ENCODE measurements at regions not wholly inside any gene's neighbourhood (a gene's known extent, or its start where the extent isn't known, plus 50 kb on each side); places are given as distances from the start of the nearest gene placed in this dataset.

DNA sequence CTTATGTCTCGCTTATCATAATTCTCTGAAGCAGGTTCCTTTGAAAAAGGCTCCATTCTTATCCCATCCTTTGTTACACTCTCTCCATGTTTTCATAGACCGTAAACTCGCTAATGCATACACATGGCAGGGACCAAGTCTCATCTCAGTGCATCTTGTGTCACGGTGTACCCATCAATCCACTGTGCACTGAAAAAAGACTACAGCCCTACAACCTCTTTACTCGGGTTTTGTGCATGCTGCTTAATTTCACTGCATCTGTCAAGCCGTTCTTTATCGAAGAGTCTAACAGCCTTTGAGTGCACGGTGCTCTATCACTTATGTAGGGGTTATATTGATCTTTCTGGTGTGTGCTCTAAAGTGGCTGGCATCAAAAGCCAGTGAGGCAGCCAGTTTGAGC is 302.9 kb upstream of the ERBB4 start:
- no peak for DNase-seq (ENCODE audit: low read depth)
- TF ChIP-seq, protein P1, sequence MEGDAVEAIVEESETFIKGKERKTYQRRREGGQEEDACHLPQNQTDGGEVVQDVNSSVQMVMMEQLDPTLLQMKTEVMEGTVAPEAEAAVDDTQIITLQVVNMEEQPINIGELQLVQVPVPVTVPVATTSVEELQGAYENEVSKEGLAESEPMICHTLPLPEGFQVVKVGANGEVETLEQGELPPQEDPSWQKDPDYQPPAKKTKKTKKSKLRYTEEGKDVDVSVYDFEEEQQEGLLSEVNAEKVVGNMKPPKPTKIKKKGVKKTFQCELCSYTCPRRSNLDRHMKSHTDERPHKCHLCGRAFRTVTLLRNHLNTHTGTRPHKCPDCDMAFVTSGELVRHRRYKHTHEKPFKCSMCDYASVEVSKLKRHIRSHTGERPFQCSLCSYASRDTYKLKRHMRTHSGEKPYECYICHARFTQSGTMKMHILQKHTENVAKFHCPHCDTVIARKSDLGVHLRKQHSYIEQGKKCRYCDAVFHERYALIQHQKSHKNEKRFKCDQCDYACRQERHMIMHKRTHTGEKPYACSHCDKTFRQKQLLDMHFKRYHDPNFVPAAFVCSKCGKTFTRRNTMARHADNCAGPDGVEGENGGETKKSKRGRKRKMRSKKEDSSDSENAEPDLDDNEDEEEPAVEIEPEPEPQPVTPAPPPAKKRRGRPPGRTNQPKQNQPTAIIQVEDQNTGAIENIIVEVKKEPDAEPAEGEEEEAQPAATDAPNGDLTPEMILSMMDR (IDR thresholded peaks at IDR 0.05; ENCODE audit: insufficient read depth, low read depth, low read length): no peak
- H3K4me3 ChIP-seq (ENCODE audit: low read depth, low read length): no peak overlapping the region

DNA sequence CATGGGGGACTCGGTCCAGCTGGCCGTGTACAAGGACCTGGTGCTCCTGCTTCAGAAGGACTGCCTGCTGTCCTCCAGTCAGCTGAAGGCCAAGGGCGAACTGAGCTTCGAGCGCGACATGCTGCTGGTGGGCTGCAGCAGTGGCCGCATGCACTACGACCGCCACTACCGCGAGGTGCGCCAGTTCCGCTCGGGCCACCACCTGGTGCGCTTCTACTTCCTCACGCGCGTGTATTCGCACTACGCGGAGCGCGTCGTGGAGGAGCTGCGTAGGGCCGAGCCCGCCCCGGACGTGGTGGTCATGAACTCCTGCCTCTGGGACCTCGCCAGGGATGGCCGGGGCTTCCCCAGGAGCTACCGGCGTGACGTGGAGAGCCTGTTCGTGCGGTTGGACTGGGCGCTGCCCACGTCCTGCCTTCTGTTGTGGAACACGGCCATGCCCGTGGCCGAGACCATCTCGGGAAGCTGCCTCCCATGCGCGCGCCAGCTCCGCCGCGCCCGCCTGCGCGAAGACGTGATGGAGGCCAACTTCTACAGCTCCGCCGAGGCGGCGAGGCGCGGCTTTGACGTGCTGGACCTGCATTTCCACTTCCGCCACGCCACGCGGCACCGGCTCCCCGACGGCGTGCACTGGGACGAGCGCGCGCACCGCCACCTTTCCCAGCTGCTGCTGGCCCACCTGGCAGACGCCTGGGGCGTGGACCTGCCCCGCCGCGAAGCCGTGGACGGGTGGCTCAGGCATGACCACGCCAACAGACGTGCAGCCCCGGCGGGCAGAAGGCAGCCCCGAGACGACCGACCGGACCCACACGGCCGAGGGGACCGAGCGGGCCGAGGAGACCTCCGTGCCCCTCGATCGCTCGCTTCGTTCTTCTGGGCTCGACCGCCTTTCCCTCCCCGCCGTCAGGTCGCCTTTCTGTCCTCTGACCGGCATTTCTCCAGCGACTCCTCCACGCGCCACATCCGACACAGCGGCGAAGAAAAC is 293.9 kb upstream of the ERBB4 start:
- TF ChIP-seq, protein P1 (IDR thresholded peaks at IDR 0.05; ENCODE audit: insufficient read depth, low read depth, low read length): no peak
- no peak overlapping the region for H3K4me3 ChIP-seq (ENCODE audit: low read depth, low read length)
- DNase-seq (ENCODE audit: low read depth): no peak

DNA sequence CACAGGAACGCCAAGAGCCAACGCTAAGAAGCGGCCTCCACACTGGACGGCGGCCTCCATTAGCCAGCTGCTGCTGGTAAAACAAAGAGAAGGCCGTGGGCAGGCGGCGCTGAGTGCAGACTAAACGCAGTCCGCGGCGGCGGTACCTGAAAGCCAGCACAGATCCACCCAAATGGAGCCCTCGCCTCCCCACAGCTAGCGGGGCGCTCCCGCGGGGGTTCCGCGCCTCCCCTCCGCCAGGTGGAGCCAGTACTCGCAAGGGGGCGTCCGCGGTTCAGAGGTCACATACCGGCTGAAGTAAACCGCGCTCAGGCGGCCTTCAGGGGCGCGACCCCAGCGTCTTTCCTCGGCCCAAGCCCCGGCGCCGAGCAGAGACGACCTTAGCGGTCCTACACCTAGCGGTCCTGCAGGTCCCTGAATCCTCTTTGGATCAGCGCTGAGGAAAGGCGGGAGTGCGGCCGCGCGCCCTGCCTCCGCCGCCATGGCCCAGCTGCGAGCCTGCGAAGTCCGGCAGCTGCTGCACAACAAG is 293.1 kb upstream of the ERBB4 start:
- H3K4me3 ChIP-seq (ENCODE audit: low read depth, low read length): no peak overlapping the region
- TF ChIP-seq, protein P1 (IDR thresholded peaks at IDR 0.05; ENCODE audit: insufficient read depth, low read depth, low read length): no peak
- no peak for DNase-seq (ENCODE audit: low read depth)

DNA sequence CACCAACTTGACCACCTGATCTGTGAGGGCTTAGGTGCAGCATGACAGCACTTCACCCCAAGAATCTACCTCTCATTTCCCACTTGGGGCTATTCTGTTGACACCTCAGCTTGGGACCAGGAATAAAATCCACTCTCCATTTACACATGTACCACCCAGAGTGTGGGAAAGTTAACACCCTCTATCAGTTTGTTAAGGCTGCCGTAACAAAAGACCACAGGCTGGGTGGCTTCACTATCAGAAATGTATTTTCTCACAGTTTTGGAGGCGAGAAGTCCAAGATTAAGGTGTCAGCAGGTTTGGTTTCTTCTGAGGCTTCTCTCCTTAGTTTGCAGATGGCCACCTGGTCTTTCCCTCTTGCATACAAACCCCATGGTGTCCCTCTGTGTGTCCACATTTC is 277.7 kb upstream of the ERBB4 start:
- TF ChIP-seq, protein P1 (IDR thresholded peaks at IDR 0.05; ENCODE audit: insufficient read depth, low read depth, low read length): no peak
- no peak for DNase-seq (ENCODE audit: low read depth)
- no peak overlapping the region for H3K4me3 ChIP-seq (ENCODE audit: low read depth, low read length)

DNA sequence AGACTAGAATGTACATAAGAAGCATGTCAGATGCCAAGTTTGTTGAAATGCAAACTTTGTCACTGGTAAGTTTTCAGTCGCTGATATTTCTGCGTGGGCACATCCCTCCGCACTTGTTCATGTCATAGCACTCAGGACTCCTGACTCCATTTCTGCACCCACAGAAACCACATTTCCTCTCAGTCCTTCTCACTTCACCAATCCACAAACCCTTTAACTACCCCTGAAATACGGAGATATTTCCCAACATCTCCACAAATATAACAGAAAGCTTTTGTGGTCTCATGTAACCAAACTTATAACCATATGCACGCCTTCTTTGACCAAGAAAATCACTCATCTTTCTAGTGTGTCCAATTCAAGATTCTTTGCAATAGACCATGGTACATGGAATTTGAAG is 276.9 kb upstream of the ERBB4 start:
- no peak overlapping the region for H3K4me3 ChIP-seq (ENCODE audit: low read depth, low read length)
- no peak for DNase-seq (ENCODE audit: low read depth)
- TF ChIP-seq, protein P1 (IDR thresholded peaks at IDR 0.05; ENCODE audit: insufficient read depth, low read depth, low read length): no peak

DNA sequence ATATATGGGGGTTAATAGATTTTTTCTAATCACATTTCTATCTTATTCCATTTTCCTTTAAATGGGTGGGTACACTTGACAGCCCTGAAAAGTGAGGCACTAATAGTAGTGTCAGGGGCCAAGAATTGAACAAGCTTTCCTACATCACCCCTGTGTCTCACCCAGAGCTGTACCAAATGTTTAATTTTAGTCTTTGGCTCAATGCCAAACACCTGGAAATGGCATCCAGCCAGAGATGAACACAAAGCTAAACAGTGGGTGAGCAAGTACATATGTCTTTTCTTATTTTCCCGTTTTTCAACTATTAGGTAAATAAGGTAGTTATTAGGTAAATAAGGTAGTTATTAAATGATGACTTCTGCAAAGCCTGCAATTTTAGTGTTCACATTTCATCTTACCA is 276.3 kb upstream of the ERBB4 start:
- no peak for DNase-seq (ENCODE audit: low read depth)
- TF ChIP-seq, protein P1 (IDR thresholded peaks at IDR 0.05; ENCODE audit: insufficient read depth, low read depth, low read length): no peak
- no peak overlapping the region for H3K4me3 ChIP-seq (ENCODE audit: low read depth, low read length)
